NK-92 treated with Interleukin-12 subunit alpha and Interleukin-12 subunit beta, amount 100 ng/mL, for 24 hours (cell line): ENCODE measurements at regions not wholly inside any gene's neighbourhood (a gene's known extent, or its start where the extent isn't known, plus 50 kb on each side); places are given as distances from the start of the nearest gene placed in this dataset.

Experiments
- DNase-seq: peaks from one replicate; lab custom pipeline; 2025; lab: John Stamatoyannopoulos, UW

DNA sequence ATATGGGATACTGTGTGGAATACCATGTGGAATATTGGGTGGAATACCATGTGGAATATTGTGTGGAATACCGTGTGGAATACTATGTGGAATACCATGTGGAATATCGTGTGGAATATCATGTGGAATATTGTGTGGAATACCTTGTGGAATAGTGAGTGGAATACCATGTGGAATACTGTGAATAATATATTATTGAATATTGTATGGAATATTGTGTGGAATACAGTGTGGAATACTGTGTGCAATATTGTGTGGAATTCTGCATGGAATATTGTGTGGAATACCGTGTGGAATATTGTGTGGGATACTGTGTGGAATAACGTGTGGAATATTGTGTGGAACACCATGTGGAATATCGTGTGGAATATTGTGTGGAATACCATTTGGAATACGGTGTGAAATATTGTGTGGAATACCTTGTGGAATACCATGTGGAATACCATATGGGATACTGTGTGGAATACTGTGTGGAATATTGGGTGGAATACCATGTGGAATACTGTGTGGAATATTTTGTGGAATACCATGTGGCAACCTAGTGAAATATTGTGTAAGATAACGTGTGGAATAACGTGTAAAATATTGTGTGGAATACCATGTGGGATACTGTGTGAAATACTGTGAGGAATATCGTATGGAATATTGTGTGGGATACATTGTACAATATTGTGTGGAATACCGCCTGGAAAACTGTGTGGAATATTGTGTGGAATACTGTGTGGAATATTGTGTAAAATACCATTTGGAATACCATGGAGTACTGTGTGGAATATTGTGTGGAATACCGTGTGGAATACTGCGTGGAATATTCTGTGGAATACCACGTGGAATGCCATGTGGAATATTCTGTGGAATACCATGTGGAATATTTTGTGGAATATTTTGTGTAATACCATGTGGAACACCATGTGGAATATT is 133.9 kb upstream of the CHST15 start:
- no peak for DNase-seq

DNA sequence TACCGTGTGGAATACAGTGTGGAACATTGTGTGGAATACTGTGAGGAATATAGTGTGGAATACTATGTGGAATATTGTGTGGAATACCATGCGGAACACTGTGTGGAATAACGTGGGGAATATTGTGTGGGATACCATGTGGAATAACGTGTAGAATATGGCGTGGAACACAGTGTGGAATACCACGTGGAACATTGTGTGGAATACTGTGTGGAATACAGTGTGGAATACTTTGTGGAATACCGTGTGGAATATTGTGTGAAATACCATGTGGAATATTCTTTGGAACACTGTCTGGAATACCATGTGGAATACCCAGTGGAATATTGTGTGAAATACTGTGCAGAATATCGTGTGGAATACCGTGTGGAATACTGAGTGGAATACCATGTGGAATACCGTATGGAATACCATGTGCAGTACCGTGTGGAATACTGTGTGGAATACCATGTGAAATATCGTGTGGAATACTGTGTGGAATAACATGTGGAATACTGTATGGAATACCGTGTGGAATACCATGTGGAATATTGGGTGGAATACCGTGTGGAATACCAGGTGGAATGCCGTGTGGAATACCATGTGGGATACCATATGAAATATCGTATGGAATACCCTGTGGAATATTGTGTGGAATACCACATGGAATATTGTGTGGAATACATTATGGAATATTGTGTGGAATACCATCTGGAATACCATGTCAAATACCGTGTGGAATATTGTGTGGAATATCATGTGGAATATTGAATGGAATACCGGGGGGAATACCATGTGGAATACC is 133.1 kb upstream of the CHST15 start:
- no peak for DNase-seq

DNA sequence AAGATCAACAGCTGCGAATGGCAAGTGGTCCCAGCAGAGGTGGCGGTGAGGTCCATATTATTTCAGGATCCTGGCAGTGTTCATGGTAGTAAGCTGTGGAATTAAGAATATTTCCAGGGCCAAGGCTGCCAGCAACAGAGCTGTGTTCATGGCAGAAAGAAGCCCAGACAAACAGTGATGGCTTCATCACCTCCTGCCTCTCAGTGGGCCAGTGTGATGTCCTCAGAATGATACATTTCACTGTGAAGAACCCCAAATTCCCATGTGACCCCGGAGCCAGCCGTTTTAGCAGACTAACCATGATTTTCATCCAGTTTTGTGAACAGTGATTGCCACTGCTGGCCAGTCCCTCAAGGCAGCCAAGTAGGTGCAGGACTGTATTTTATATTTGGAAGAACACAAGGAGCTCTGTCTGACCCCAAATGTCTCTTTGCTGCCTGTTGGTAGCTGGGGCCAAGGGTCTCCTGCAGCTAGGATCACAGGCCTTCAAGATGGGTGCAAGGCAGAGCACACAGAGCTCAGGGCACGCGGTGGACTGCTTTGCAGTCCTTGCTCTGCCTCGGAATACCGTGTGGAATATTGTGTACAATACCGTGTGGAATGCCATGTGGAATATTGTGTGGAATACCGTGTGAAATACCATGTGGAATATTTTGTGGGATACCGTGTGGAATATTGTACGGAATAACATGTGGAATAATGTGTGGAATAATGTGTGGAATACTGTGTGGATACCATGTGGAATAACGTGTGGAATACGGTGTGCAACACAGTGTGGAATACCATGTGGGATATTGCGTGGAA is 132.3 kb upstream of the CHST15 start:
- DNase-seq: no peak

DNA sequence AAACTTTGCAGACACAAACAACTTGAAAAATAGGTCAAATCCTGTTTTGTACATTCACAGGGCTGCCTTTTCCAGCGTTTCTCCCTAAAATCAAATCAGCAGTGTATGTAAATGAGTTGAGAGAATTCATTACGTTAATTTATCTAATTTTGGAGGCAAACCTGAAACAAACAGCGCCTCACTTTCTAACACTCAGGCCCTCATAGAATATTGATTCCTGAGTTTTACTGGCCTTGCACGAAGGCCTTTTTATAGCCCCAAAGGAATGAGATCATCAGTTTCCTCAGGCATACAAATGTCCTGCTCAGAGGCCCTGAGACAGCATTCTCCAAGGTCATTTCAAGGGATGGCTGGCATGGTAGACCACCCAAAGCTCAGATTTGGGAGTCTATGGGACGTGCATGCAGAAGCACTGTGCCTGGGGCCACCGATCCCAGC is 131.7 kb upstream of the CHST15 start:
- DNase-seq: no peak

DNA sequence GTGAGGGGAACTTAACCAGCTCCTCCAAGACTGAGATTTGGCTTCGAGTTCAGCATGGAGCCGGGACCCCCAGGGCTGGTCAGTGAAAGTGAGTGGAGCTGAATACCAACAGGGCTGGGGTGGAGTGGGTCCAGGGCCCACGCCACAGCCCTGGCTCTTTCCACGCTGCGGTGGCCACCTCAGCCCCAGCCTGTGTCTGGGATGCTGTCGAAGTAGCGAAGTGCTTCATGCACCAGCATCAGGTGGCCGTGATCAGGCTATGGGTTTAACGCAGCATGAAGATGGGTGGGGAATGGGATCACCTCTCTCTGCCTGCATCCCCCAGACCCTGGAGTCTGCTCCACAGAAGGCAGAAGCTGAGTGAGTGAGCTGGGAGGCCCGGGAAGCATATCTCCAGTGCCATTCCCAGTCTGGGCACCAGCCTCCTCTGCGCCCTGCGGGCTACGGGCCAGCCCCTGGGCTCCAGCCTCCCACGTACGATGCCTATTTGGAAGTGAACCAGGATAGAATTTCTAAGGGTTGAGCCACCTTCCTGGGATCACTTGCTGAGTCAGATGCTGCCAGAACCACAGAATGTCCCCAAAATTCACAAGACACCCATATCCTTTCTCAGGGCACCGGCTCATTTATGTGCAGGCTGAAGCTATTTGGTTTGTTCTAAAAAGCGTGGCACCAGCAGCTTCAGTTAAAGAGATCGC is 131.1 kb upstream of the CHST15 start:
- DNase-seq: no peak

DNA sequence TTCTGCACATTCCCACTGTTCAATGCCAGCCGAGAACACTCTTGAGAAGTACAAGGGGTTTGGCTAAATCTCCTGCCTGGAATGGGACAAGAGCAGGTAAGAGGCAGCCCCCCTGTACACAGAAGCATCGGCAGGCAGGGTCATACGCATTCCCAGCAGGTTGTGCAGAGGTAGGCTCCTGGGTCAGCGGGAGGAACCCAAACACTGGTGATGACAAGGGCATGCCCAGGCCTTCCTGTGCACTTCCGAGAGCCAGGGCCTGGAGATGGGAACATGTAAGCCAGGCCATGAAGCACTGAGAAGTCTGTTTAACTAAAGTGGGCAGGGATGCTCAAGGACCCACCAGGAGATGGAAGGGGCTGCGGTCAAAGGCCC is 130.3 kb upstream of the CHST15 start:
- no peak for DNase-seq

DNA sequence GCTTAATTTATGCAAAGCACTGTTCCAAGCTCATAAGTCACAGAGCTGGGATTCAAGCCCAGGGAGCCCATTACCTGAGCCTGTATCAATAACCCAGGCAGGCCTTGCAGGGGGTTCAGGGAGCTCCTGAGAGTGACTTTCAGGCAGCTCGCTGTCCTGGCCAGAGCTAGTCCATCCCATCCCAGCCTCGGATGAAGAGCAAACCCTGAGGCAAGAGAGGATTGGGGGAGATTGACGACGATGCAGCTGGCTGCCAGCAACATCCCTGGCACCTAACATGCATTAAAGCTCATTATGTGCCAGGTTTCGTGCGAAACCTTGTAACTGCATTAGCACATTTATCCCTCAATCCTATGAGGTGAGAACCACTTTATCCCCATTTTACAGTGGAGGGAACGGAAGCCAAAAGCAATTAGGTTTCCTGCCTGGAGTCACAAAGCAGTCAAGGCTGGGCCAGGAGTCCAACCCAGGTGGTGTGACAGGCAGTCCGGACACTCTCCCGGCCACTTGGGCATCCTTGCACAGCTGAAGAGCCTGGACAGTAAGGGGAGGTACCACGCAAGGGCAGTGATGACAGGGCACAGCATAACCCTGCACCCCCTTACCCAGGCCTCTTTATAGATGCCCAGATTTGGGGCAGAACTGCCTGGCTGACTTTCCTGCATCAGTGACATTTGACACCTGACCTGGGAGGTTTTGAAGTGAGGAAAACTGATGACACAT is 129.8 kb upstream of the CHST15 start:
- no peak for DNase-seq

DNA sequence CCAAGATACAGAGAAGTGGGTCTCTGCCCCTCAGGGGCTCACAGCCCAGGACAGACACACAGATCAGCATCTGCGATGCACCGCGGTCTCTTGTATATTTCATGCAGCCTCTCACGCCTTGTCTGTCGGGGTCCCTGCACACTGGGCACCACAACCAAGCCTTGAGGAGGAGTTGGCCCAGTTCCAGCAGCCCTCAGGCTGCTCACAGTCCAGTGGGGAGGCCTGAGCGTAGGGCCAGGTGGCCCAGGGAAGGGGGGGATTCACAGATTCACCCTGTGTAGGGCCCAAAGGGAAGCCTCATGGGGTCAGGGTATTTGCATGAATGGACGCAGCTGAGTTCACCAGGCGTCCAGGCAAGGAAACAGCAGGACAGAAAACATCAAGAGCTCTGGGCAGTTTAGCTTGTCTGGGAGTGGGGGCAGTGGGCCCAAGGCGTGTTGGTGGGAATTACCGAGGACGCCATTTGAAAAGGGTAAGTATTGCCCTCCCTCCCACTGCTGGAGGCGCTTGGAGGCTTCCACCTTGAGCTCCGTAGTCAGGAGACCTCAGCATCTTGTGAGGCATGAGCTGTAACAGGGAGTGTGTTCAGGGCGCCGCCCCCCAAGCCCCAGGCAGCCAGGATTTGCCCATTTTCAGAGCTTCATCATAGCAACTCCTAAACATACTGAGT is 129.1 kb upstream of the CHST15 start:
- no peak for DNase-seq

DNA sequence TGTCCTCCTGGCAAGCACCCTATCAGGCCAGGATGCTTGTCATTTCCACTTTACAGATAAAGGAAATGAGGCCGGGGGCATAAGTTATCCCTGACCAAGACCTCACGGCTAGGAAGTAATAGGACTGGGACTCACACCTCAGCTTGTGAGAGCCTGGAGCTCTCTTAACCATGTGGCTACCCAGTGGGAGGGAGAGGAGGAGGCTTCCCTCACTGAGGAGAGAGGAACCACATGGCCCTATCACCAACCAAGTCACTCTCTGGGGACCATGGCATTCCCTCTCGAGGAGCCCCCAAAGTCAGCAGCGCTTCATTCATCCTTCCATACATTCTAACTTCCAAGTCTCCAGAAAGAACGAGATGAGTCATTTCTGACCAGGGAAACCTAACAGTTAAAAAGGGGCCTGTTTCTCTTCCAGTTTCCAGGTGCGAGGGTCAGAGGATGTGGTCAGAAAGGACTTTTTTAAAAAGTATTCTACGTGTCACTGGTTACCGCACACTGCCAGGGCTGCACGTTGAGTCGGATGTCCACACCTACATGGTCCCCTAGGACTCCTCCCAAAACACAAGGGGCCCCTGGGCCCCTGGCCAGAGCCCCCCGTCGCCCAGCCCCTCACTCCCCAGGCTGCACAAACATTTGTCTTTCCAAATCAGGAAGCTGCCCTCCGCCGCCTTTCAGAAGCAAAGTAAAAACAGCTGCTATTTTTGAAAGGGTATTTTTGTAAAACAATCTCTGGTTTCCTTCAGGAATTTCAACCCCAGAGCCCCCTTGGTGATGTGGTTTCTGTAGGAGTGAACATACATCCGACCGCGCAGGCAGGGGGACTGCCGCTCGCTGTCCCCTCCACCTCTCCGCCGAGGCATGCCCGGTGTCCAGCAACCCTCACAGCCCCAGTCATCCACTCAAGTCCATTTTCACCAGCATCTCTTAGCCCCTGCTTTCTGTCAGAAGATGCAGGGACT is 128.2 kb upstream of the CHST15 start:
- DNase-seq: no peak

DNA sequence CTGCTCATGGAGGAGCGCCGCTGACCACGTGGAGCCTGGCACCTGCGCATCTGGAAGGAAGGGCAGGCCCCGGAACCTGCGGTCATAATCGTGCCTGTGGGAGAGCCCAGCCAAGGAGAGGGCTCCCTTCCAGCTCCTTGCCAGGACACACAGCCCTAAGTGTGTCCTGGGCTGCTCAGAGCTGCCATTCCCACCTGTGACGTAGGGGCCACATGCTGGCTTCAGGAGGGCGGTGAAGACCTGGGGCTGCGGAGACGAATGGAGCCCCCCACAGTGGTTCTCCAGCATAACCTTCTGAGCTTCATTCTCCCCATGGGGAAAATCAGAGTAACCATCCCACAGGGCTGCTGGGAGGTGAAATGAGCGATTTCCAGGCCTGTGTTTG is 127.6 kb upstream of the CHST15 start:
- DNase-seq: no peak

DNA sequence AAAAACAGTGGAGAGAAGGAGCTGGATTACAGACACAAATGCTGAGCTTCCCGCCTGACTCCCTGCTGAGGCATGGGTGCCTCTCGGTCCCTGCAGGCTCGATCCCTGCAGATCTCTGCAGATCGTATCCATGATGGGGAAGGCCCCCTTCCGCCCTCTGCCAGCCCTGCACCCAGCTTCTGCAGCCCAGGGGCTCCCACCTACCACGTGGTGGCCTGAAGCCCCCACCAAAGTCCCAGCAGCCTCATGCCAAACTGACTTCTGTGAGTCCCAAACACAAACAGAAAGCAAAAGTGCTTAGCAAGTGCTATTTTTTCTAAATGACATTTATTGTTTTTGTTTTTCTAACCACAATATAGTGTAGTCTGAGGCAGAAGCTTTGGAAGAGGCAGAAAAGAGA is 127.1 kb upstream of the CHST15 start:
- no peak for DNase-seq

DNA sequence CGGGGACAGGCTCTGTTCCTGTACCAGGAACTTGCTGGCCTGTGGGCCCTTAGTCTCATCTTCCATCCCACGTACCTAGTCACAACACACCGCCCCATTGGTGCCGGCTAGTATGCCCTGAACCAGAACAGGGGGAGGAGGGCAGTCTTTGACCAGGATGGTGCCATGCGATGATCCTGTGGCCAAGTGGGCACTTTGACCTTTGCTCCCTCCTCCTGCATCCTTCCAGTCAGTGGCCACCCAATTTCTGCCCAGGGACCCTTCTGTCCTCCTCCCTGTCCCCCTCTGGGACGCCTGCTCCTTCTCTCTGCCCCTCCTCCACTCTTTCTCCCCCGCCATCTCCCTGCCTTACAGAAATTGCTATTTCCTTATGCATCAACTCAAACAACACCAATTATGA is 126.3 kb upstream of the CHST15 start:
- DNase-seq: no peak

DNA sequence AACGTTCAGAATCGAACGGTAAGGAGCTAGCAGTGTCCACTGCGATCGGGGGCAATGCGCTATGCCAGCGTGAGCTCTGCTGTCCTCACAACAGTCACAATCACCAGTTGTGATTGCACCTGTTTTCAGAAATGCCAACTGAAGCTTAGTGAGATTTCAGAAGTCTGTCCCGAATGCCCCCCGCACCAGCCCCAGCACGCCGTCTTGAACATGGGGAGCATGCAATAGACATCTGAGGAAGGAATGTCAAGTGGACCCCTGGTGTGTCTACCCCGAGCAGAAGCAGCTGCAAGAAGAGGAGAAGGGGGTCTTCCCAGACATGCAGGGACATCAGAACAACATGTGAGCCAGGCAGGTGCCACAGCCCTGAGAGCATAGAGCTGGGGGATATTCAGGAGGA is 125.7 kb upstream of the CHST15 start:
- DNase-seq: no peak

DNA sequence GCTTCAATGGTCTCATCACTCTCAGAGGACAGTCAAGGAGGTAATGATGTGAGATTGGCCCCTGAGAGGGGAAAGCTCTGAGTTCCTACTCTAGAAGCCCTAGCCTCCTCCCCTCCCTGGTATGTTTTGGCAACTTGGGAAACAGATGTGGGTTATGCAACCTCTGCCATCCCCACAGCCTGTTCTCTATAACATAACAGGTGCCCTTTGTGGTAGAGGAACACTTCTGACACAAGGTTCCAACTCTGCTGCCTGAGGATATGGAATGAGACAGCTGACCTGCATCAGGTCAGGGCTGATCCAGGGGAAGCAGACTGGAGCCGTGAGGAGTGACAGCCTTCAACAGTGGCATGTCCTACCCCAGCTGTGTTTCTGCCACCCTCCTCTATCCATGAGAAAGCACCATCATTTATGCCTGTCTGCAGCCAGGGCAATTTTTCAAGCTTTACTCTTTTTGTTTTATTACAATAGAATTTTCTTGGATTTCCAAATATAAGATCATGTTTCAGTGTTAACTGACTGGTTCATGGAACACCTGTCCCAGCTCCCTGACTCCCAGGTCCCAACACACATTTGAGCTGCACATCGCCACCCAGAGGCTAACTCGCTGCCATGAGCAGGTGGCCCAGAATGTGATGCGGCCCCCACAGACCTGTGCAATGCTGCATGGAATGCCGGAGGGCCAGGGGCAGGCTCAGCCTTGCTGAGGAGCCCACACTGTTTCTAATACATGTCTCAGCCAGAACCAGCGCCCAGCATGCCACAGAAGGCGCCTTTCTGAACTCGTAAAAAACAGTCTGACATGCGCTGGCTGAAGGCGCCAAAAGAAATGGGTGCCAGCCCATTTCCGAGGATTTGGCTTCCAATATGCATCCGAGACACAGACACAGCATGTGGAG is 124.8 kb upstream of the CHST15 start:
- DNase-seq: no peak

DNA sequence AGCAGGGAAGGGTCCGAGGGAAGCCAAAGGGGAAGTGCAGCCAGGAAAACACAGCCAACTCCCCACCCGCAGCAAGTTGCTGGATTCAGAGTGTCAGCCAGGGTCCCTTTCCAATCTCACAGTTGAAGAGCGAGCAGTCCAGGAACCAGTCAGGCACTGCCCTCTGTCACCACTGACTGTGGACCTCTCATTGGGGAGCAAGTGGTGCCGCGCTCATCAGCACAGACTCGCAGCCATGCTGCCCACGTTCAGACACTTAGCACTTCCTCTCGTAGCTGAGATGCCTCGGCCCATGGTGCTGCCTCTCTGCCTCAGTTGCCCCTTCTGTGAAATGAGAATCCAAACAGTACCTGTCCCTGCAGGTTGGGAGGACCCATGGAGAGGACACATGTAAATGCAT is 123.6 kb upstream of the CHST15 start:
- no peak for DNase-seq

DNA sequence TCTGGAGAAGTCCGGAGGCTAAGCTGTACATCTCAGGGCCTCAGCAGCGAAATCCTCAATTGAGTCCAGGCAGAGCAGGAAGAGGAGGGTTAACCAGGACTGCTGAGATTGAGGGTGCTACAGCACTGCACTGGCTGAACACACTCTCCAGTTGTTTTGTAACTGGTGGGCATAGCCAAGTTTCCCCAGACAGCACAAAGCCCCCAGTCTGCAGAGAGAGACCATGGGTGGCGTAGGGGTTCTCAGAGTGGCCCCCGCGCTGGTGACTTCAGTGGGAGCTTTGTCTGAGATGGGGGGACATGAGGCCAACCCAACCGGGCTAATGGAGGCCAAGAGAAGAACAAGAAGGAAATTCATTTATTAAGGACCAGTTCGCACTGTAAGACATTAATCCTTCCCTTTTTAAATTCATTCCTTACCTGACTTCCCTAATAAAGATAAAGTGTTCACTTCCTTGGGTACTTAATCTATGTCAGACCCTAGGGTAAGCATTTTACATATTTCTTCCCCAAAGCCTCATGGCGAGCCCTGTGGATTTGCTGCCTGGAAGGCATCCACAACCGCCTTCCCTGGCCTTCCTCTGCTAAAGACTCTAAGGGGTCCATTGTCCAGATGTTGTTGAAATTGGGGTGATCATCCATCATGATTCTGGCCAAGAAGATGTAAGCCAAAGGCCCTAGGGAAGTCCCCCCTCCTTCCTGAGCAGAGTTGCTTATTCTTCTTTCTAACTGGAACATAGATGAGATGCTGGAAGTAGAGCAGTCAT is 121.4 kb upstream of the CHST15 start:
- DNase-seq: no peak

DNA sequence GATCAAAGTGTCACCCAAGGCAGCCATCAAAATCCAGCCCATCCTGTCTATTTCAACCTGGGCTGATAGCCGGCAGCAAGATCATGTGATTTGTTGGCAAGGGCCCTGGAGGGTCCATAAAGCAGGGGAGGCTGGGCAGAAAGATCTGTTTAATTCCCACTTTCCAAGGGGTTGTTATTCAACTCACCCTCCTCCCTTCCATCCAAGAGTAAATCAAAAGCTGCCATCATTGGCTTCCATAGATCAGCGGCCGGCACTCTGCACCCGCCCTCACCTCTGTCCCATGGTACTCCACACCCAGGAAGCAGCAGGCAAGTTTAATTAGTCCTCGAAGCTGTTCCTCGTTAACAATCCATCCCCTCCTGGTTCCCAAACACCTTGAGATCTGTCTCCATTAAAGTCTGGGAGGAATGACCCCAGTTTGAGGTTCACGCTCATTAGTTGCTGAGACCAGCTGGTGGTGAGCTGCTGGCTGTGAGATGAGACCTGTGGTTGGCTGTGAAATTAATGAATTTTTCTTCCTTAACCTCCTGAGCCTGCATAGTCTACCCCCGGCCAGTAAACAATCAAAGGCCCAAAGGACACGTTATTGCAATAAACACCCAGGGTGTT is 120.6 kb upstream of the CHST15 start:
- no peak for DNase-seq
